ENCODE measurements at regions not wholly inside any gene's neighbourhood (a gene's known extent, or its start where the extent isn't known, plus 50 kb on each side); places are given as distances from the start of the nearest gene placed in this dataset.

- no peak for TF ChIP-seq YY1 (IDR thresholded peaks at IDR 0.05; ENCODE audit: extremely low read depth, insufficient replicate concordance, low read depth, low read length)
- no peak for TF ChIP-seq CTCF (IDR thresholded peaks at IDR 0.05 in 2 of 3, conservative IDR thresholded peaks at IDR 0.05 in 1 of 3; ENCODE audit: borderline replicate concordance in 1 of 3, insufficient read depth in 1 of 3, low read depth in 2 of 3, low read length in 2 of 3)
- no peak for TF ChIP-seq ZNF274 (IDR thresholded peaks at IDR 0.05; ENCODE audit: low read depth, low read length)
- no peak for TF ChIP-seq ZBTB33 (IDR thresholded peaks at IDR 0.05; ENCODE audit: extremely low read depth, insufficient replicate concordance, low read length)
- TF ChIP-seq POLR2A (IDR thresholded peaks at IDR 0.05; ENCODE audit: borderline replicate concordance, extremely low read depth, insufficient read depth, insufficient read length): no peak
- TF ChIP-seq SRF (IDR thresholded peaks at IDR 0.05; ENCODE audit: low read depth): no peak
- no peak for TF ChIP-seq EZH2 (IDR thresholded peaks at IDR 0.05)
- TF ChIP-seq POLR2AphosphoS5 (IDR thresholded peaks at IDR 0.05; ENCODE audit: low read depth, low read length): no peak
- TF ChIP-seq MAX (IDR thresholded peaks at IDR 0.05): no peak
- no peak for TF ChIP-seq ATF3 (IDR thresholded peaks at IDR 0.05)
These were observed 82.2 kb upstream of the TOP1 start for GRCh38 chr20:40946451-40946850.
